HL-60 (cell line): ENCODE measurements at regions not wholly inside any gene's neighbourhood (a gene's known extent, or its start where the extent isn't known, plus 50 kb on each side); places are given as distances from the start of the nearest gene placed in this dataset.

ENCODE experiments used
- DNase-seq, 2 experiments: peaks; one replicate each; pipeline ENCODE4 v3.0.0-alpha.2; 2010 to 2020; ENCODE audit warnings: low read depth in 1 of 2, low spot score in 1 of 2
- H3K27ac ChIP-seq: fragments of 250-450 bp; sonication (Bioruptor Pico); replicated peaks from 2 replicates; pipeline ENCODE4 v1.5.1; 2020; ENCODE audit warnings: mild to moderate bottlenecking, moderate library complexity
- H3K27me3 ChIP-seq: fragments of 250-450 bp; sonication (Bioruptor Pico); 2 replicates; pipeline ENCODE4 v1.5.1; 2021; ENCODE audit warnings: mild to moderate bottlenecking, moderate library complexity; ENCODE audit not compliant: insufficient read depth, poor library complexity, severe bottlenecking
- H3K4me3 ChIP-seq: replicated peaks from 2 replicates; pipeline ENCODE4 v1.5.1; 2011; ENCODE audit warnings: mild to moderate bottlenecking, control low read depth, low read length; ENCODE audit not compliant: insufficient read depth
- GABPA ChIP-seq: IDR thresholded peaks from 2 replicates; pipeline ENCODE4 v1.6.1; 2012; ENCODE audit warnings: low read depth
- POLR2AphosphoS5 ChIP-seq: IDR thresholded peaks from 2 replicates; pipeline ENCODE4 v1.6.1; 2012; ENCODE audit warnings: low read depth
- SPI1 ChIP-seq: IDR thresholded peaks from 2 replicates; pipeline ENCODE4 v1.6.1; 2012; ENCODE audit warnings: low read depth, mild to moderate bottlenecking, borderline replicate concordance
- TF ChIP-seq, protein P1 (sequence below): IDR thresholded peaks from 2 replicates; pipeline ENCODE4 v1.6.1; 2012; ENCODE audit warnings: low read depth; ENCODE audit not compliant: insufficient replicate concordance
- TF ChIP-seq, protein P2 (sequence below): IDR thresholded peaks from one replicate; pipeline ENCODE4 v1.5.1; 2011; ENCODE audit warnings: low read length, control low read depth, inconsistent platforms; ENCODE audit not compliant: insufficient read depth

DNA sequence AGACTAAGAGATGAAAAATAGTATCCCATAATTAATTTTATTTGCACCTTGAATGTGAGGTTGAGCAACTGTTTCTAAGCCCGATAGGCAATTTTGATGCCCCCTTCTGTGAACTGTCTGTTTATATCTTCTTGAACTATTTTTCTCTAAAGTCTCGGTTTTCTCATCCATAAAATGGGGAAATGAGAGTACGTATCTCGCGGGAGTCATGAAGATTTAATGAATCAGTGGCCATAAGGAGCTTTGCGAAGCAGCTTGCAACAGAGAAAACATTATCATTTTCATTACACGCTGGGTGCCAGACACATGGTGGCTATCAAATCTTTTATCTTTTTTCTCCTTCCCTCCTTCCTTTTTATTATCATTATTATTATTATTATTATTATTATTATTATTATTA, 108.1 kb upstream of the CARD11 start:
- Histone ChIP-seq H3K27me3 (peaks cover 8% of the 10 kb centered on the region), H3K27ac (no peak overlapping the region), H3K4me3 (no peak overlapping the region)
- no peak for DNase-seq
- TF ChIP-seq, protein P1, sequence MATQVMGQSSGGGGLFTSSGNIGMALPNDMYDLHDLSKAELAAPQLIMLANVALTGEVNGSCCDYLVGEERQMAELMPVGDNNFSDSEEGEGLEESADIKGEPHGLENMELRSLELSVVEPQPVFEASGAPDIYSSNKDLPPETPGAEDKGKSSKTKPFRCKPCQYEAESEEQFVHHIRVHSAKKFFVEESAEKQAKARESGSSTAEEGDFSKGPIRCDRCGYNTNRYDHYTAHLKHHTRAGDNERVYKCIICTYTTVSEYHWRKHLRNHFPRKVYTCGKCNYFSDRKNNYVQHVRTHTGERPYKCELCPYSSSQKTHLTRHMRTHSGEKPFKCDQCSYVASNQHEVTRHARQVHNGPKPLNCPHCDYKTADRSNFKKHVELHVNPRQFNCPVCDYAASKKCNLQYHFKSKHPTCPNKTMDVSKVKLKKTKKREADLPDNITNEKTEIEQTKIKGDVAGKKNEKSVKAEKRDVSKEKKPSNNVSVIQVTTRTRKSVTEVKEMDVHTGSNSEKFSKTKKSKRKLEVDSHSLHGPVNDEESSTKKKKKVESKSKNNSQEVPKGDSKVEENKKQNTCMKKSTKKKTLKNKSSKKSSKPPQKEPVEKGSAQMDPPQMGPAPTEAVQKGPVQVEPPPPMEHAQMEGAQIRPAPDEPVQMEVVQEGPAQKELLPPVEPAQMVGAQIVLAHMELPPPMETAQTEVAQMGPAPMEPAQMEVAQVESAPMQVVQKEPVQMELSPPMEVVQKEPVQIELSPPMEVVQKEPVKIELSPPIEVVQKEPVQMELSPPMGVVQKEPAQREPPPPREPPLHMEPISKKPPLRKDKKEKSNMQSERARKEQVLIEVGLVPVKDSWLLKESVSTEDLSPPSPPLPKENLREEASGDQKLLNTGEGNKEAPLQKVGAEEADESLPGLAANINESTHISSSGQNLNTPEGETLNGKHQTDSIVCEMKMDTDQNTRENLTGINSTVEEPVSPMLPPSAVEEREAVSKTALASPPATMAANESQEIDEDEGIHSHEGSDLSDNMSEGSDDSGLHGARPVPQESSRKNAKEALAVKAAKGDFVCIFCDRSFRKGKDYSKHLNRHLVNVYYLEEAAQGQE, result no peak
- TF ChIP-seq SPI1 (no peak), GABPA (no peak), POLR2AphosphoS5 (no peak)
- TF ChIP-seq, protein P2, sequence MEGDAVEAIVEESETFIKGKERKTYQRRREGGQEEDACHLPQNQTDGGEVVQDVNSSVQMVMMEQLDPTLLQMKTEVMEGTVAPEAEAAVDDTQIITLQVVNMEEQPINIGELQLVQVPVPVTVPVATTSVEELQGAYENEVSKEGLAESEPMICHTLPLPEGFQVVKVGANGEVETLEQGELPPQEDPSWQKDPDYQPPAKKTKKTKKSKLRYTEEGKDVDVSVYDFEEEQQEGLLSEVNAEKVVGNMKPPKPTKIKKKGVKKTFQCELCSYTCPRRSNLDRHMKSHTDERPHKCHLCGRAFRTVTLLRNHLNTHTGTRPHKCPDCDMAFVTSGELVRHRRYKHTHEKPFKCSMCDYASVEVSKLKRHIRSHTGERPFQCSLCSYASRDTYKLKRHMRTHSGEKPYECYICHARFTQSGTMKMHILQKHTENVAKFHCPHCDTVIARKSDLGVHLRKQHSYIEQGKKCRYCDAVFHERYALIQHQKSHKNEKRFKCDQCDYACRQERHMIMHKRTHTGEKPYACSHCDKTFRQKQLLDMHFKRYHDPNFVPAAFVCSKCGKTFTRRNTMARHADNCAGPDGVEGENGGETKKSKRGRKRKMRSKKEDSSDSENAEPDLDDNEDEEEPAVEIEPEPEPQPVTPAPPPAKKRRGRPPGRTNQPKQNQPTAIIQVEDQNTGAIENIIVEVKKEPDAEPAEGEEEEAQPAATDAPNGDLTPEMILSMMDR, result no peak

DNA sequence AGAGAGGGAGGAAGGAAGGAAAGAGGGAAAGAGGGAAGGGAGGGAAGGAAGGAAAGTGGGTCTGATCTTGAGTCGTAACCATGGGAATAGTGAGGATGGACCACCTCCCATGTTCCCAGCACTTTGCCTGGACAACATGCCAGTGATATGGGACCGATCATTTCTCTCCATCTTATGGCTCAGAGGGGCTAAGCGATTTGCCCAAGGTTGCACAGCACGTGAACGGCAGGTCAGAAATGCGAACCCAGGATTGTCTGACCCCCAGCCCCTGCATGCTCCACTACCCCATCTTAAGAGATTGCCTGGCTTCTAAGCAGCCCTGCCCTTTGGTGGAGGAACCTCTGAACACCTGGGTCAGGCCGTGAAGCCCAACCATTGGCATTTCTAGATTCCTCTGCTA, 109.0 kb upstream of the CARD11 start:
- Histone ChIP-seq H3K27ac (no peak overlapping the region), H3K27me3 (peaks cover 4% of the 10 kb centered on the region), H3K4me3 (no peak overlapping the region)
- no peak for DNase-seq
- TF ChIP-seq, protein P2, result no peak
- TF ChIP-seq SPI1, result no peak
- TF ChIP-seq, protein P1, result no peak
- TF ChIP-seq GABPA, result no peak
- no peak for TF ChIP-seq POLR2AphosphoS5

DNA sequence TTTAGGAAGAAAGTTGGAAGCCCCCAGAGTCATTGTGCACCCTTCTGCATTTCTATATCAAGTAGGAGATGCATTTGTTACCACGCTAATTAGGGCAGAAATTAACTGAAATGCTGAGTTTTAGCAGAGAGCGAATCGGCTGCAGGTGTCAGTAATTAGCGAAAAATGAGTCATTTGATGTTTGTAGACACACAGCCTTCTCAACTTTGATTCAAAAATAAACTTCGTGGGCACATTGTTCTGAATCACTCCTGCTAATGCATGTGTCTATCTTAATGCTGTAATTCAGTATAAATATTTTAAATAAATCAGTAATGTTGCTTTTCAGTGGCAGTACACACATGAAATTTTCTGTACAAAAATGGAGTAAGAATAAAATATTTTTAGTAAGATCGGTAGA, 109.5 kb upstream of the CARD11 start:
- TF ChIP-seq SPI1, result no peak
- no peak for TF ChIP-seq POLR2AphosphoS5
- TF ChIP-seq, protein P1, result no peak
- TF ChIP-seq, protein P2, result no peak
- TF ChIP-seq GABPA, result no peak
- Histone ChIP-seq H3K27ac (no peak overlapping the region), H3K4me3 (no peak overlapping the region), H3K27me3 (peaks cover 3% of the 10 kb centered on the region)
- DNase-seq, result no peak
